ENCODE measurements at regions not wholly inside any gene's neighbourhood (a gene's known extent, or its start where the extent isn't known, plus 50 kb on each side); places are given as distances from the start of the nearest gene placed in this dataset.

- Mint-ChIP-seq H3K4me3 (no peak overlapping the region), H3K27me3 (ENCODE audit: low read depth, poor library complexity) (peaks cover 20% of the 10 kb centered on the region), H3K9me3 (no peaks in the 10 kb centered on the region), H3K36me3 (ENCODE audit: low read depth) (no peaks in the 10 kb centered on the region), H3K27ac (no peak overlapping the region), H3K4me1 (peaks cover 5% of the 10 kb centered on the region)
- DNase-seq, result no peak
- no peak for TF ChIP-seq CTCF (IDR thresholded peaks at IDR 0.05)
These were observed 222.0 kb upstream of the CDH13 start for GRCh38 chr16:82404586-82405315.

- DNase-seq, result no peak
- Mint-ChIP-seq H3K9me3 (peaks cover 3% of the 10 kb centered on the region), H3K27me3 (ENCODE audit: low read depth, poor library complexity) (peaks cover 6% of the 10 kb centered on the region), H3K4me3 (no peak overlapping the region), H3K36me3 (ENCODE audit: low read depth) (no peaks in the 10 kb centered on the region), H3K4me1 (peaks cover 5% of the 10 kb centered on the region), H3K27ac (no peak overlapping the region)
- no peak for TF ChIP-seq CTCF (IDR thresholded peaks at IDR 0.05)
These were observed 224.0 kb upstream of the CDH13 start for GRCh38 chr16:82402665-82403218.

- H3K27me3 Mint-ChIP-seq (ENCODE audit: low read depth, poor library complexity), result peaks cover 4% of the 10 kb centered on the region
- H3K4me3 Mint-ChIP-seq, result no peak overlapping the region
- H3K4me1 Mint-ChIP-seq, result peaks cover 5% of the 10 kb centered on the region
- peaks cover 3% of the 10 kb centered on the region for H3K9me3 Mint-ChIP-seq
- H3K36me3 Mint-ChIP-seq (ENCODE audit: low read depth), result no peaks in the 10 kb centered on the region
- no peak for TF ChIP-seq CTCF (IDR thresholded peaks at IDR 0.05)
- H3K27ac Mint-ChIP-seq, result no peak overlapping the region
- DNase-seq, result no peak
These were observed 226.7 kb upstream of the CDH13 start for GRCh38 chr16:82400046-82400445.

DNA sequence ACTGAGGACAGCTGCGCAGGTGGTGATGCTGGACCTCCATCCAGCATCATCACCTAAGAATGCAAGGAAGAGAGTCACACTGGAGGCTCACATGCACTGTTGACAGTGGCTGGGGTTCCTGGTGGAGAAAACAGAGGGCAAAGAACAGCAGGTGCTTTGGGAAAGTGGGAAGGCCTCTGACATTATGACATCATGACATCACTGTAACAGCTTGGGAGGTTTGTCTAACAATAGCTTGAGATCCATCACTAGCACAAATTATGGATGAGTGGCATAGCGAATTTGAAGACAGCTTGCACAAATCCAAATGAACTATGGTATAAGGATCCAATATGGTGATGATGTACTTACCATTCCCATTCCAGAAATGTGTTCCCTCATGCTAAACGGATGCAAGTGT lies 226.5 kb upstream of the MPHOSPH6 start:
- Mint-ChIP-seq H3K4me3 (no peak overlapping the region), H3K4me1 (no peaks in the 10 kb centered on the region), H3K36me3 (ENCODE audit: low read depth) (no peaks in the 10 kb centered on the region), H3K27me3 (ENCODE audit: low read depth, poor library complexity) (peaks cover 7% of the 10 kb centered on the region), H3K9me3 (peaks cover 3% of the 10 kb centered on the region), H3K27ac (no peak overlapping the region)
- no peak for DNase-seq
- no peak for TF ChIP-seq CTCF (IDR thresholded peaks at IDR 0.05)

DNA sequence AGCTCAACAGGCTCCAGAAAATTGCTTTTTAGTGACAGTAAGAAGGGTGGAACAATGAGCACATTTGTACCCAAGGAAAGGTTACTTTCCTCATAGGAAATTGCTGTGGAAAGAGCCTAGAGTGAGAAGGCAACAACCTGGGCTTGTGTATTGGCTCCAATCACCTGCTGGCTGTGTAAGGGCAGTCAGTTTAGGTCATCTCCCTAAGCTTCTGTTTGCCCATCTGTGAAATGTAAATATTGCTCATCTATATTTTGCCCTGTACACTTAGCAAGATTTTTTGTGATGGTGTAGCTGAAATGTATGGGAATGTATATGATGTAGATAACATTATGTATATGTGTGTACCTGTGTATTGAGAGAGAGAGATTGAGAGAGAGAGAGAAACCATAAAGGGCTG lies 225.2 kb upstream of the MPHOSPH6 start:
- Mint-ChIP-seq H3K27ac (no peak overlapping the region), H3K4me1 (no peaks in the 10 kb centered on the region), H3K36me3 (ENCODE audit: low read depth) (no peaks in the 10 kb centered on the region), H3K9me3 (peaks cover 3% of the 10 kb centered on the region), H3K4me3 (no peak overlapping the region), H3K27me3 (ENCODE audit: low read depth, poor library complexity) (peaks cover 7% of the 10 kb centered on the region)
- no peak for TF ChIP-seq CTCF (IDR thresholded peaks at IDR 0.05)
- DNase-seq, result no peak

GRCh38 chr16:82391690-82392089 lies 221.7 kb upstream of the MPHOSPH6 start:
- peaks cover 24% of the 10 kb centered on the region for H3K27me3 Mint-ChIP-seq (ENCODE audit: low read depth, poor library complexity)
- no peak for DNase-seq
- TF ChIP-seq CTCF (IDR thresholded peaks at IDR 0.05), result no peak
- no peak overlapping the region for H3K27ac Mint-ChIP-seq
- no peaks in the 10 kb centered on the region for H3K36me3 Mint-ChIP-seq (ENCODE audit: low read depth)
- no peaks in the 10 kb centered on the region for H3K9me3 Mint-ChIP-seq
- no peak overlapping the region for H3K4me3 Mint-ChIP-seq
- no peaks in the 10 kb centered on the region for H3K4me1 Mint-ChIP-seq
